Kidney (tissue), 13 donors: ENCODE measurements at regions not wholly inside any gene's neighbourhood (a gene's known extent, or its start where the extent isn't known, plus 50 kb on each side); places are given as distances from the start of the nearest gene placed in this dataset.
"Not testable (repeated sequence)": the region's sequence is repeated elsewhere in the genome, so short reads cannot be mapped to it uniquely, and the experiment has no call there.

ENCODE experiments used
- DNase-seq, 5 donors: peaks; one replicate each; pipeline ENCODE4 v3.0.0-alpha.2; 2013 to 2020
- FAIRE-seq: peaks from 2 replicates; lab custom pipeline; 2012; peaks lifted over from hg19 to GRCh38; lab: Jason Lieb, UNC
- H3K27ac ChIP-seq, 2 donors: one replicate each; pipeline ENCODE4 v1.7.0; 2013; ENCODE audit warnings: low read depth in 2 of 2, low read length in 2 of 2, inconsistent platforms in 1 of 2
- H3K27me3 ChIP-seq: one replicate; pipeline ENCODE4 v1.7.1; 2013; ENCODE audit warnings: low read length, inconsistent platforms; ENCODE audit not compliant: control insufficient read depth, insufficient read depth
- H3K36me3 ChIP-seq, 3 donors: one replicate each; pipeline versions ENCODE4 v1.7.0 to v1.7.1; 2013; ENCODE audit warnings: low read length in 3 of 3, control low read depth in 1 of 3, inconsistent platforms in 1 of 3; ENCODE audit not compliant: insufficient read depth in 3 of 3, control insufficient read depth in 2 of 3
- H3K4me1 ChIP-seq, 3 donors: one replicate each; pipeline versions ENCODE4 v1.7.0 to v1.7.1; 2013; ENCODE audit warnings: low read length in 3 of 3, inconsistent platforms in 1 of 3, low read depth in 1 of 3; ENCODE audit not compliant: control insufficient read depth in 2 of 3, insufficient read depth in 2 of 3
- H3K4me3 ChIP-seq, 3 donors: one replicate each; pipeline versions ENCODE4 v1.7.0 to v1.8.1; 2013; ENCODE audit warnings: low read length in 3 of 3, control low read depth in 1 of 3, inconsistent platforms in 1 of 3
- H3K9ac ChIP-seq, 3 donors: one replicate each; pipeline versions ENCODE4 v1.7.0 to v1.7.1; 2013; ENCODE audit warnings: low read length in 3 of 3, control low read depth in 1 of 3, inconsistent platforms in 1 of 3
- H3K9me3 ChIP-seq, 3 donors: one replicate each; pipeline versions ENCODE4 v1.7.0 to v1.7.1; 2013; ENCODE audit warnings: low read length in 3 of 3, control low read depth in 1 of 3, inconsistent platforms in 1 of 3; ENCODE audit not compliant: control insufficient read depth in 2 of 3, insufficient read depth in 1 of 3
- CTCF ChIP-seq: IDR thresholded peaks from 3 replicates; pipeline ENCODE4 v1.5.1; 2012; ENCODE audit warnings: mild to moderate bottlenecking, moderate library complexity, borderline replicate concordance; ENCODE audit not compliant: insufficient read depth; ENCODE audit errors: extremely low read depth
- intact Hi-C: fragments of 100-400 bp; cut with DNase I; formaldehyde crosslinking; loops from one replicate; pipeline ENCODE4 v1.11.1; 2022
- donor health status: control.
- donor health status: control.
- donor health status: control.
- donor health status: control.
- donor health status: control.
- donor health status: DM: yes; HTN: yes; CAD: no.
- donor health status: Normal renal cell carcinoma (clear cell type).

- DNase-seq, H3K9ac ChIP-seq, H3K36me3 ChIP-seq, H3K27me3 ChIP-seq, FAIRE-seq, H3K4me1 ChIP-seq, H3K4me3 ChIP-seq, intact Hi-C loops, H3K9me3 ChIP-seq, H3K27ac ChIP-seq: not testable (repeated sequence)
These were observed 88.6 kb upstream of the NFIL3 start for GRCh38 chr9:91512235-91512634.

GRCh38 chr9:91503673-91504081 lies 80.0 kb upstream of the NFIL3 start:
- intact Hi-C loops = no loop called here
- TF ChIP-seq CTCF = no peak
- H3K9ac ChIP-seq = no peak overlapping the region
- H3K9me3 ChIP-seq = no peaks in the 10 kb centered on the region
- H3K27ac ChIP-seq = no peak overlapping the region
- no peak overlapping the region for H3K4me3 ChIP-seq
- no peaks in the 10 kb centered on the region for H3K4me1 ChIP-seq
- no peaks in the 10 kb centered on the region for H3K27me3 ChIP-seq
- FAIRE-seq (no peak), DNase-seq (peak in 3 of 5 donors; percentile 28 to 50 (median 28))
- no peaks in the 10 kb centered on the region for H3K36me3 ChIP-seq

DNA sequence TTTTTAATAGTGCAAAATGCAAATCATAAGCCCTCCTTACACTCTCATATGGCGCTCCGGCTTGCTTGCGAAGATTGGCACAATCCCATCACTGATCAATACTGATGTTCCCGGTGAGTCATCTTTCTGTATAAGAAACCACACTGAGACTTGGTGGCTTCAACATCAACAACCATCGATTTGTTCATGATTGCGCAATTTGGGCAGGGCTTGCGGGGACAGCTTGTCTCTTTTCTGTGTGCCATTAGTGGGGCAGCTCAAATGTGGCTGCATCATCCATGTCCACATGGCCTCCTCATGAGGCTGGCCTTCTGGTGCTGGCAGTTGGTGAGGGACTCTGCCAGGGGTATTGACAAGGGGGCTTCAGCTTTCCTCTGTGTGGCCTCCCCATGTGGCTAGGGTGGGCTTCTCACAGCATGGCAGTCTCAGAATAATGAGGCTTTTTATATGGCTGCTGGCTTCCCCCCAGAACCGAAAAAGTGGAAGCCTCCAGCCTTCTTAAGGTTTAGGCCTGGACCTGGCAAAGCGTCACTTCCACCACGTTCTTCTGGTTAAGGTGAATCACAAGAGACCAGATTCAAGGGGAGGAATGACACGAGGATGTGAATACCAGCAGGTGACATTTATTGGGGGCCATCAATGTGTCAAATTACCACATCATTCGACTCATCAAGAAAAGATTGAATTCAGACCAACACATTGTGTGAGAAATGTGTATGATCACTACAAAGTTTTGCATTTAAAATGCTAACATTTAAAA lies 79.5 kb upstream of the NFIL3 start:
- H3K4me3 ChIP-seq = no peak overlapping the region
- no peak for DNase-seq

GRCh38 chr9:91502475-91502874 lies 78.8 kb upstream of the NFIL3 start:
- DNase-seq = peak in 2 of 5 donors; percentile 65 to 73

More for the DNA sequence above, 79.5 kb upstream of the NFIL3 start:
- no peaks in the 10 kb centered on the region for H3K9me3 ChIP-seq
- H3K27ac ChIP-seq = no peak overlapping the region
- H3K9ac ChIP-seq = no peak overlapping the region
- H3K36me3 ChIP-seq = no peaks in the 10 kb centered on the region
- no peak for FAIRE-seq
- TF ChIP-seq CTCF = no peak
- no peaks in the 10 kb centered on the region for H3K4me1 ChIP-seq
- no peaks in the 10 kb centered on the region for H3K27me3 ChIP-seq
- intact Hi-C loops = no loop called here

More at GRCh38 chr9:91502475-91502874, 78.8 kb upstream of the NFIL3 start:
- Histone ChIP-seq H3K27ac (no peak overlapping the region), H3K9me3 (no peaks in the 10 kb centered on the region), H3K9ac (no peak overlapping the region), H3K36me3 (no peaks in the 10 kb centered on the region), H3K4me3 (no peak overlapping the region), H3K4me1 (no peaks in the 10 kb centered on the region), H3K27me3 (no peaks in the 10 kb centered on the region)
- intact Hi-C loops = no loop called here
- no peak for FAIRE-seq
- no peak for TF ChIP-seq CTCF
